Lung (tissue), 11 donors: ENCODE measurements at regions not wholly inside any gene's neighbourhood (a gene's known extent, or its start where the extent isn't known, plus 50 kb on each side); places are given as distances from the start of the nearest gene placed in this dataset.
"Not testable (repeated sequence)": the region's sequence is repeated elsewhere in the genome, so short reads cannot be mapped to it uniquely, and the experiment has no call there.

Experiments used
- ATAC-seq: fragments of 200-7000 bp; cut with Tn5 transposase; one replicate; pipeline ENCODE4 v1.9.1; 2020; ENCODE audit warnings: moderate number of reproducible peaks; ENCODE audit not compliant: insufficient read depth, low FRiP score
- DNase-seq, 3 donors: peaks; one replicate each; pipeline ENCODE4 v3.0.0-alpha.2; 2013 to 2017
- H3K27ac ChIP-seq, 2 donors: one replicate each; pipeline ENCODE4 v1.5.1; 2013; ENCODE audit warnings: mild to moderate bottlenecking in 2 of 2, moderate library complexity in 2 of 2, control low read depth in 1 of 2, inconsistent platforms in 1 of 2, low read depth in 1 of 2, low read length in 1 of 2
- H3K27me3 ChIP-seq, 3 donors: one replicate each; pipeline ENCODE4 v1.5.1; 2013; ENCODE audit warnings: low read length in 2 of 3; ENCODE audit not compliant: control insufficient read depth in 3 of 3, insufficient read depth in 3 of 3
- H3K36me3 ChIP-seq, 4 donors: one replicate each; pipeline ENCODE4 v1.5.1; 2013; ENCODE audit warnings: low read length in 4 of 4, mild to moderate bottlenecking in 1 of 4, moderate library complexity in 1 of 4; ENCODE audit not compliant: control insufficient read depth in 4 of 4, insufficient read depth in 4 of 4
- H3K4me1 ChIP-seq, 5 donors: one replicate each; pipeline ENCODE4 v1.5.1; 2013; ENCODE audit warnings: low read length in 5 of 5, mild to moderate bottlenecking in 2 of 5, moderate library complexity in 1 of 5; ENCODE audit not compliant: control insufficient read depth in 5 of 5, insufficient read depth in 5 of 5
- H3K4me3 ChIP-seq: one replicate; pipeline ENCODE4 v1.5.1; 2013; ENCODE audit warnings: mild to moderate bottlenecking, control low read depth, moderate library complexity
- H3K9ac ChIP-seq, 2 donors: one replicate each; pipeline ENCODE4 v1.5.1; 2013; ENCODE audit warnings: low read length in 2 of 2, control low read depth in 1 of 2; ENCODE audit not compliant: insufficient read depth in 1 of 2
- H3K9me3 ChIP-seq, 4 donors: one replicate each; pipeline ENCODE4 v1.5.1; 2013; ENCODE audit warnings: low read length in 3 of 4, mild to moderate bottlenecking in 1 of 4, moderate library complexity in 1 of 4; ENCODE audit not compliant: control insufficient read depth in 4 of 4, insufficient read depth in 3 of 4
- CTCF ChIP-seq: IDR thresholded peaks from 2 replicates; pipeline ENCODE4 v1.5.1; 2012; ENCODE audit warnings: mild to moderate bottlenecking; ENCODE audit errors: control extremely low read depth, extremely low read depth
- WGBS, 2 donors: extraction: QIAGEN DNeasy Blood & Tissue Kit; methylation state at CpG; one replicate each; pipeline ENCODE4 v1.1.7; 2013; 5-methylcytosine and 5-hydroxymethylcytosine counted together
- donor health status: control.
- donor health status: control.
- donor health status: Bipolar disorder and iron deficiency.
- donor health status: healthy.
- donor health status: DM: yes; HTN: yes; CAD: no.

- no peak for ATAC-seq
- Histone ChIP-seq H3K36me3 (no peaks in the 10 kb centered on the region), H3K27ac (no peak overlapping the region), H3K4me3 (no peak overlapping the region), H3K9me3 (no peaks in the 10 kb centered on the region), H3K27me3 (no peaks in the 10 kb centered on the region), H3K9ac (no peak overlapping the region), H3K4me1 (no peaks in the 10 kb centered on the region)
- no peak for DNase-seq
- WGBS, 2 donors: 79 to 90% methylated on average over 4 of the region's 4 CpGs
- no peak for TF ChIP-seq CTCF
These were observed 56.3 kb downstream of the FOXI3 start for GRCh38 chr2:88396209-88396608.

- Histone ChIP-seq H3K27ac (no peak overlapping the region), H3K27me3 (no peaks in the 10 kb centered on the region), H3K36me3 (no peaks in the 10 kb centered on the region), H3K4me1 (no peaks in the 10 kb centered on the region), H3K9ac (no peak overlapping the region), H3K9me3 (peaks cover 0 to 2% (median 0%) of the 10 kb centered on the region in 4 donors), H3K4me3 (no peak overlapping the region)
- 31 to 38% methylated on average over 1 of the region's 1 CpG for WGBS, 2 donors
- ATAC-seq: no peak
- no peak for DNase-seq
- TF ChIP-seq CTCF: no peak
These were observed 74.9 kb downstream of the FOXI3 start for GRCh38 chr2:88377641-88377991.

- DNase-seq (no peak), ATAC-seq (no peak)
- Histone ChIP-seq H3K27ac (no peak overlapping the region), H3K9me3 (peaks cover 0 to 2% (median 0%) of the 10 kb centered on the region in 4 donors), H3K9ac (no peak overlapping the region), H3K4me3 (no peak overlapping the region), H3K36me3 (no peaks in the 10 kb centered on the region), H3K4me1 (no peaks in the 10 kb centered on the region), H3K27me3 (no peaks in the 10 kb centered on the region)
- WGBS, 2 donors: 72 to 83% methylated on average over 3 of the region's 3 CpGs
- no peak for TF ChIP-seq CTCF
These were observed 80.5 kb downstream of the FOXI3 start for GRCh38 chr2:88372042-88372441.

- not testable (repeated sequence) for H3K4me1 ChIP-seq, H3K27me3 ChIP-seq, DNase-seq, ATAC-seq, H3K36me3 ChIP-seq, H3K9ac ChIP-seq, H3K9me3 ChIP-seq, H3K27ac ChIP-seq, H3K4me3 ChIP-seq
- WGBS, 2 donors: 88 to 93% methylated on average over 11 of the region's 11 CpGs
These were observed 87.1 kb downstream of the FOXI3 start for GRCh38 chr2:88365408-88365807.
